ENCODE measurements at regions not wholly inside any gene's neighbourhood (a gene's known extent, or its start where the extent isn't known, plus 50 kb on each side); places are given as distances from the start of the nearest gene placed in this dataset.

DNA sequence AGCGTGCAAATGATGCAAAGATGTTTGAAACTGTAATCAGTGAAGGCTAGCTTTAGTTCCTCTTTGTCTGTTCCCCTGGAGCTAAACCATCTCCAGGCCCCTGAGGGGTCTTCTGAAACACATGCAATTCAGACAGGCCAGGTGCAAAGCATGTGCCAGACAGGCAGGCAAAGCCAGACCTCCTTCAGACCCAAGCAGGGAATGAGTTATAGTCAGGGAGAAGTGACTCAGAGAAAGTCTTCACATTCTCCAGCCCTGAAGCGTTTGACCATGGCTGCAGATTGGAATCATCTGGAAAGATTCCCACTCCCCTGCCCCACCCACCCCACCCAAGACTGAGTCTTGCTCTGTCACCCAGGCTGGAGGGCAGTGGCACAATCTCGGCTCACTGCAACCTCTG lies 187.0 kb upstream of the ISX start:
- no peak for TF ChIP-seq CTCF (IDR thresholded peaks at IDR 0.05; ENCODE audit: control extremely low read depth, extremely low read depth, low read depth, missing control alignments)
- ChIA-PET POLR2A (no interaction called here), CTCF (interaction anchor here (1.1 kb wide), 1 partner anchor 9 kb away, joined by 3 read pairs; no protein-coding TSS in a partner anchor)
- no peak for DNase-seq (ENCODE audit: extremely low spot score)

DNA sequence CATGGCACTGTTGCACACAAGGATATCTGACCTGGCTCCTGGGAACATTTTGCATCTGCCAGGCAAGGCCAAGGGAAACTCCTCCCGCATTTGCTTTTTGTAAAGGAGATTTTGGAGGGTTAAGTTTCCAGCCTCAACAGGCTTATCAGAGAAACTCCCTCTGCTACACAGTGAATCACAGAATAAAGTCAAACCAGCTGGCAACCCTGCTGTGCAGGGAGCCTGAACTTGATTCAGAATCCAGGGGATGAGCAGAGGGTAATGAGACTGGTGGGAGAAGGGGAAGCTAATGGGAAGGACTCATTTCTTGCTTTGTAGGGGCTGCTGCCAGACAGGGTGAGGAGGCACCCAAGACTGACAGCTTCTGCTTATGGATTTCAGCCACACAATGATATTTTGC lies 185.3 kb upstream of the ISX start:
- ChIA-PET CTCF (interaction anchor here (1.8 kb wide), 1 partner anchor 10 kb away, joined by 5 read pairs; no protein-coding TSS in a partner anchor), POLR2A (no interaction called here)
- no peak for TF ChIP-seq CTCF (IDR thresholded peaks at IDR 0.05; ENCODE audit: control extremely low read depth, extremely low read depth, low read depth, missing control alignments)
- no peak for DNase-seq (ENCODE audit: extremely low spot score)

GRCh38 chr22:34881453-34881852 lies 184.5 kb upstream of the ISX start:
- no peak for TF ChIP-seq CTCF (IDR thresholded peaks at IDR 0.05; ENCODE audit: control extremely low read depth, extremely low read depth, low read depth, missing control alignments)
- POLR2A ChIA-PET, result no interaction called here
- no peak for DNase-seq (ENCODE audit: extremely low spot score)
- CTCF ChIA-PET, result interaction anchor here (1.8 kb wide), 1 partner anchor 11 kb away, joined by 5 read pairs; no protein-coding TSS in a partner anchor

- ChIA-PET POLR2A (no interaction called here), CTCF (interaction anchor here (1.0 kb wide), 1 partner anchor 14 kb away, joined by 4 read pairs; no protein-coding TSS in a partner anchor)
- TF ChIP-seq CTCF (IDR thresholded peaks at IDR 0.05; ENCODE audit: control extremely low read depth, extremely low read depth, low read depth, missing control alignments), result no peak
- no peak for DNase-seq (ENCODE audit: extremely low spot score)
These were observed 180.1 kb upstream of the ISX start for GRCh38 chr22:34885852-34886251.

DNA sequence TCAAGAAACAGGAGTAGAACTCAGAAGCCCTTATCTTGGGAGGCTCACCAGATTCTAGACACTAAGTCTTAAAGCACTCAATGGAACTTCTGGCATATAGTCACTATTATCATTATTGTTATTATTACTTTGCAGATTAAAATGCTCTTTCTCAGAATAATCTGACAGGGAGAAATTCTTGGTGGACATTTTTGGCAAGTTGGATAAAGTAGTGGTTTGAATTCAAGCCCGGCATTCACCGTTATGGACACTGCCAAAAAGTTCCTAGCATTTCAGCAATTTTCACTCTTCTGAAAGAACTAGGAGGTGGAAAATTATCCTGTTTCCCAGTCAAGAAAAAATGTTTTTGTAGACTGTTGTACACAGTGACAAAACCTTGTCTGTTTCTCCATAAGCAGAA lies 179.6 kb upstream of the ISX start:
- no peak for TF ChIP-seq CTCF (IDR thresholded peaks at IDR 0.05; ENCODE audit: control extremely low read depth, extremely low read depth, low read depth, missing control alignments)
- CTCF ChIA-PET, result interaction anchor here (1.0 kb wide), 1 partner anchor 13 kb away, joined by 4 read pairs; no protein-coding TSS in a partner anchor
- no peak for DNase-seq (ENCODE audit: extremely low spot score)
- POLR2A ChIA-PET, result no interaction called here

DNA sequence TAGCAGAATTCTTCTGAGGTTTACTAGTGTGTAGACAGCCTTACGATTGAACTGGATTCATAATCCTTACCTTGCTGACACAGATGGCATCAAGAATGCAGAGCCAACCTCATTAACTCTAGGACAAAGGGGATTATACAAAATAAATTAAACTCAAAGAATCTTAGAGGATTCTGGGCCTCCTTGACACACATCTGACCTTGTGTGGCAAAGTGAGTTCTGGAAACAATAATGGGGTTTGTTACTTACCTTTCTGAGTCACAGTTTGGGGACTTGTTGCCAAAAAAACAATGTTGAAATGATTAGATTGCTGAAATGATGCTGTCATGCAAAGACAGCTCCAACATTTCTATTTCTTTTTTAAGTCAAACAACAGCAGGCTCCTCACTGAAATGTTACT lies 179.1 kb upstream of the ISX start:
- CTCF ChIA-PET, result no interaction called here
- no peak for TF ChIP-seq CTCF (IDR thresholded peaks at IDR 0.05; ENCODE audit: control extremely low read depth, extremely low read depth, low read depth, missing control alignments)
- POLR2A ChIA-PET, result no interaction called here
- no peak for DNase-seq (ENCODE audit: extremely low spot score)

- no peak for DNase-seq (ENCODE audit: extremely low spot score)
- no peak for TF ChIP-seq CTCF (IDR thresholded peaks at IDR 0.05; ENCODE audit: control extremely low read depth, extremely low read depth, low read depth, missing control alignments)
- CTCF ChIA-PET, result interaction anchor here (1.1 kb wide), 1 partner anchor 14 kb away, joined by 3 read pairs; no protein-coding TSS in a partner anchor
- POLR2A ChIA-PET, result no interaction called here
These were observed 168.8 kb upstream of the ISX start for GRCh38 chr22:34897126-34897525.
